ENCODE measurements at regions not wholly inside any gene's neighbourhood (a gene's known extent, or its start where the extent isn't known, plus 50 kb on each side); places are given as distances from the start of the nearest gene placed in this dataset.

DNA sequence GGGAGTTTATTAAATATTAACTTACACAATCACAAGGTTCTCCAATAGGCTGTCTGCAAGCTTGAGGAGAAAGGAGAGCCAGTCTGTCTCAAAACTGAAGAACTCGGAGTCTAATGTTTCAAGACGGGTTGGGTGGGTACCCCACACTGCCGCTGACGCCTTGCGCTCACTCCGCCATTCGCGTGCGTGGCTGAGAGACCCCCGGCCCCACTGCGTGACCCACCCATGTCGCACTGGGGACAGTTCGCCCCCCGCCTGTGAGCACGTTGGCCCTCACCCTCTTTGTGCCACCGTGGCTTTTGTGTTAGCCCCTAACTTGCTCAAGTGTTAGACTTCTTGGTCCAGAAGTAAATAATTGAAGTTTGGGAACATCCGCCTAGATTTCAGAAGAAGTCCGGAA is 270.0 kb upstream of the ITGA1 start:
- no peak overlapping the region for H3K18ac ChIP-seq (ENCODE audit: low read length)
- no peak overlapping the region for H4K12ac ChIP-seq (ENCODE audit: low read depth, low read length)
- WGBS (ENCODE audit: extremely low coverage, insufficient coverage, insufficient read length), result no CpG with 5 or more reads among the region's 18 CpGs
- no peak for DNase-seq
- no peak overlapping the region for H3K4me2 ChIP-seq (ENCODE audit: low read length)
- no peak overlapping the region for H4K8ac ChIP-seq (ENCODE audit: low read depth, low read length)
- H3K36me3 ChIP-seq (ENCODE audit: control insufficient read depth in 1 of 2, insufficient read depth in 2 of 2, low read length in 2 of 2), result no peaks in the 10 kb centered on the region
- H3K27ac ChIP-seq (ENCODE audit: low read depth, low read length), result no peak overlapping the region
- no peak overlapping the region for H4K91ac ChIP-seq (ENCODE audit: low read depth, low read length)
- no peak overlapping the region for H2BK5ac ChIP-seq (ENCODE audit: low read depth, low read length, poor library complexity)
- H3K4me1 ChIP-seq (ENCODE audit: control insufficient read depth in 1 of 2, insufficient read depth in 2 of 2, low read length in 2 of 2), result no peaks in the 10 kb centered on the region
- no peaks in the 10 kb centered on the region for H3K27me3 ChIP-seq (ENCODE audit: insufficient read depth, low read length)
- no peak overlapping the region for H2AK5ac ChIP-seq (ENCODE audit: low read length)
- H3K79me1 ChIP-seq (ENCODE audit: low read length), result no peaks in the 10 kb centered on the region
- H3K4ac ChIP-seq (ENCODE audit: low read depth, low read length), result no peak overlapping the region
- H3K79me2 ChIP-seq (ENCODE audit: control insufficient read depth, insufficient read depth, low read length, poor library complexity), result no peaks in the 10 kb centered on the region
- H3K23ac ChIP-seq (ENCODE audit: low read length), result no peak overlapping the region
- no peak overlapping the region for H2BK12ac ChIP-seq (ENCODE audit: low read length)
- H3K4me3 ChIP-seq (ENCODE audit: low read depth, low read length), result no peak overlapping the region
- H3K9ac ChIP-seq (ENCODE audit: low read length), result no peak overlapping the region
- H2BK120ac ChIP-seq (ENCODE audit: insufficient read depth, low read length, poor library complexity), result no peak overlapping the region
- no peaks in the 10 kb centered on the region for H3K9me3 ChIP-seq (ENCODE audit: insufficient read depth, low read depth, low read length)
- no peak overlapping the region for H3K14ac ChIP-seq (ENCODE audit: low read length)
- H2AFZ ChIP-seq (ENCODE audit: insufficient read depth, low read length, poor library complexity), result no peak overlapping the region

DNA sequence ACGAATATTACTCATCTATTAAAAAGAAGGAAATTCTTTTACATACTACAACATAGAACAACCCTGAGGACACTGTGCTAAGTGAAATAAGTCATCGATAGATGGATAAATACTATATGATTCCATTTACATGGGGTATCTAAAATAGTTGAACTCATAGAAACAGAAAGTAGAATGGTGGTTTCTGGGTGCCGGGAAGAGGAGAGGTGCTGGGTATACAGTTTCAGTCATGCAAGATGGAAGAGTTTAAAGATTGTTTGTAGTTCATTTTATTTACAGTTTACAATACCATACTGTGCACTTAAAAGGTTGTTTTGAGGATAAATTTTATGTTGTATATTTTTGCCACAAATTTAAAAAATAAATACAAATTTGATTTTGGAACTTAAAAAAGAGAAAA is 267.5 kb upstream of the ITGA1 start:
- Histone ChIP-seq H4K8ac (ENCODE audit: low read depth, low read length) (no peak overlapping the region), H3K79me1 (ENCODE audit: low read length) (no peaks in the 10 kb centered on the region), H2AK5ac (ENCODE audit: low read length) (no peak overlapping the region), H3K36me3 (ENCODE audit: control insufficient read depth in 1 of 2, insufficient read depth in 2 of 2, low read length in 2 of 2) (no peaks in the 10 kb centered on the region), H2AFZ (ENCODE audit: insufficient read depth, low read length, poor library complexity) (no peak overlapping the region), H3K4me2 (ENCODE audit: low read length) (no peak overlapping the region), H3K18ac (ENCODE audit: low read length) (no peak overlapping the region), H2BK12ac (ENCODE audit: low read length) (no peak overlapping the region), H3K4ac (ENCODE audit: low read depth, low read length) (no peak overlapping the region), H3K79me2 (ENCODE audit: control insufficient read depth, insufficient read depth, low read length, poor library complexity) (no peaks in the 10 kb centered on the region), H4K91ac (ENCODE audit: low read depth, low read length) (no peak overlapping the region), H3K4me3 (ENCODE audit: low read depth, low read length) (no peak overlapping the region), H4K12ac (ENCODE audit: low read depth, low read length) (no peak overlapping the region), H3K4me1 (ENCODE audit: control insufficient read depth in 1 of 2, insufficient read depth in 2 of 2, low read length in 2 of 2) (no peaks in the 10 kb centered on the region), H2BK120ac (ENCODE audit: insufficient read depth, low read length, poor library complexity) (no peak overlapping the region), H3K9me3 (ENCODE audit: insufficient read depth, low read depth, low read length) (no peaks in the 10 kb centered on the region), H2BK5ac (ENCODE audit: low read depth, low read length, poor library complexity) (no peak overlapping the region), H3K9ac (ENCODE audit: low read length) (no peak overlapping the region), H3K23ac (ENCODE audit: low read length) (no peak overlapping the region), H3K14ac (ENCODE audit: low read length) (no peak overlapping the region), H3K27ac (ENCODE audit: low read depth, low read length) (no peak overlapping the region), H3K27me3 (ENCODE audit: insufficient read depth, low read length) (no peaks in the 10 kb centered on the region)
- no peak for DNase-seq
- no CpG with 5 or more reads among the region's 3 CpGs for WGBS (ENCODE audit: extremely low coverage, insufficient coverage, insufficient read length)

- no peak overlapping the region for H3K18ac ChIP-seq (ENCODE audit: low read length)
- no peak overlapping the region for H3K4me2 ChIP-seq (ENCODE audit: low read length)
- no peak overlapping the region for H2AK5ac ChIP-seq (ENCODE audit: low read length)
- no peak overlapping the region for H3K9ac ChIP-seq (ENCODE audit: low read length)
- H3K36me3 ChIP-seq (ENCODE audit: control insufficient read depth in 1 of 2, insufficient read depth in 2 of 2, low read length in 2 of 2), result no peaks in the 10 kb centered on the region
- no CpG with 5 or more reads among the region's 4 CpGs for WGBS (ENCODE audit: extremely low coverage, insufficient coverage, insufficient read length)
- H4K91ac ChIP-seq (ENCODE audit: low read depth, low read length), result no peak overlapping the region
- H3K4me1 ChIP-seq (ENCODE audit: control insufficient read depth in 1 of 2, insufficient read depth in 2 of 2, low read length in 2 of 2), result no peaks in the 10 kb centered on the region
- no peak for DNase-seq
- H2BK5ac ChIP-seq (ENCODE audit: low read depth, low read length, poor library complexity), result no peak overlapping the region
- no peaks in the 10 kb centered on the region for H3K9me3 ChIP-seq (ENCODE audit: insufficient read depth, low read depth, low read length)
- no peak overlapping the region for H3K23ac ChIP-seq (ENCODE audit: low read length)
- H3K27me3 ChIP-seq (ENCODE audit: insufficient read depth, low read length), result no peaks in the 10 kb centered on the region
- H3K4me3 ChIP-seq (ENCODE audit: low read depth, low read length), result no peak overlapping the region
- H3K79me1 ChIP-seq (ENCODE audit: low read length), result no peaks in the 10 kb centered on the region
- no peak overlapping the region for H3K27ac ChIP-seq (ENCODE audit: low read depth, low read length)
- H4K12ac ChIP-seq (ENCODE audit: low read depth, low read length), result no peak overlapping the region
- no peak overlapping the region for H4K8ac ChIP-seq (ENCODE audit: low read depth, low read length)
- H3K79me2 ChIP-seq (ENCODE audit: control insufficient read depth, insufficient read depth, low read length, poor library complexity), result no peaks in the 10 kb centered on the region
- H3K4ac ChIP-seq (ENCODE audit: low read depth, low read length), result no peak overlapping the region
- no peak overlapping the region for H2BK120ac ChIP-seq (ENCODE audit: insufficient read depth, low read length, poor library complexity)
- H2AFZ ChIP-seq (ENCODE audit: insufficient read depth, low read length, poor library complexity), result no peak overlapping the region
- no peak overlapping the region for H2BK12ac ChIP-seq (ENCODE audit: low read length)
- no peak overlapping the region for H3K14ac ChIP-seq (ENCODE audit: low read length)
Observed at GRCh38 chr5:52521236-52521635, 266.5 kb upstream of the ITGA1 start.

DNA sequence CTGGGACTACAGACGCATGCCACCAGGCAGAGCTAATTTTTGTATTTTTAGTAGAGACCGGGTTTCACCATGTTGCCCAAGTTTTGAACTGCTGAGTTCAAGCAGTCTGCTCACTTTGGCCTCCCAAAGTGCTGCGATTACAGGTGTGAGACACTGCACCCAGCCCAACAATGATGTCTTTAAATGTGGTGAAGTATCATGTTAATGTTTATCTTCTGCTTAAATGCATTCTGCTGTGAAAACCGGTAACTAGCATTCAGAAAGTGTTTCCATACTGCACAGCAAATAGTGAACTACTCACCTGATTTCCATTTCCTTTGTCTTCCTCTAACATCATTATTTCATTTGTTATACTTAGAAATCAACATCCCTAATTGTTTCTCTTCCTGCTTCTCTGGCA is 264.0 kb upstream of the ITGA1 start:
- Histone ChIP-seq H3K23ac (ENCODE audit: low read length) (no peak overlapping the region), H4K8ac (ENCODE audit: low read depth, low read length) (no peak overlapping the region), H4K91ac (ENCODE audit: low read depth, low read length) (no peak overlapping the region), H3K4me1 (ENCODE audit: control insufficient read depth in 1 of 2, insufficient read depth in 2 of 2, low read length in 2 of 2) (no peaks in the 10 kb centered on the region), H3K79me1 (ENCODE audit: low read length) (no peaks in the 10 kb centered on the region), H4K12ac (ENCODE audit: low read depth, low read length) (no peak overlapping the region), H2AK5ac (ENCODE audit: low read length) (no peak overlapping the region), H2BK12ac (ENCODE audit: low read length) (no peak overlapping the region), H3K14ac (ENCODE audit: low read length) (no peak overlapping the region), H3K27ac (ENCODE audit: low read depth, low read length) (no peak overlapping the region), H3K36me3 (ENCODE audit: control insufficient read depth in 1 of 2, insufficient read depth in 2 of 2, low read length in 2 of 2) (no peaks in the 10 kb centered on the region), H3K4me2 (ENCODE audit: low read length) (no peak overlapping the region), H2AFZ (ENCODE audit: insufficient read depth, low read length, poor library complexity) (no peak overlapping the region), H3K4me3 (ENCODE audit: low read depth, low read length) (no peak overlapping the region), H3K9ac (ENCODE audit: low read length) (no peak overlapping the region), H3K9me3 (ENCODE audit: insufficient read depth, low read depth, low read length) (no peaks in the 10 kb centered on the region), H3K79me2 (ENCODE audit: control insufficient read depth, insufficient read depth, low read length, poor library complexity) (no peaks in the 10 kb centered on the region), H3K4ac (ENCODE audit: low read depth, low read length) (no peak overlapping the region), H2BK5ac (ENCODE audit: low read depth, low read length, poor library complexity) (no peak overlapping the region), H2BK120ac (ENCODE audit: insufficient read depth, low read length, poor library complexity) (no peak overlapping the region), H3K18ac (ENCODE audit: low read length) (no peak overlapping the region), H3K27me3 (ENCODE audit: insufficient read depth, low read length) (no peaks in the 10 kb centered on the region)
- DNase-seq, result no peak
- WGBS (ENCODE audit: extremely low coverage, insufficient coverage, insufficient read length), result no CpG with 5 or more reads among the region's 4 CpGs
